Lower leg skin (tissue), 4 donors: ENCODE measurements at regions not wholly inside any gene's neighbourhood (a gene's known extent, or its start where the extent isn't known, plus 50 kb on each side); places are given as distances from the start of the nearest gene placed in this dataset.

Source experiments
- DNase-seq, 2 donors: peaks; one replicate each; pipeline ENCODE4 v3.0.0-alpha.2; 2019; ENCODE audit warnings: low spot score in 2 of 2
- H3K4me3 ChIP-seq: fragments of 200-600 bp; sonication (generic); 2 replicates; pipeline ENCODE4 v1.5.1; 2017; ENCODE audit warnings: mild to moderate bottlenecking, low read depth; ENCODE audit not compliant: poor library complexity, severe bottlenecking
- POLR2A ChIP-seq, 2 donors: fragments of 450-650 bp; IDR thresholded peaks; one replicate each; pipeline ENCODE4 v1.6.1; 2016 to 2017; ENCODE audit warnings: antibody characterized with exemption in 2 of 2, mild to moderate bottlenecking in 1 of 2, moderate library complexity in 1 of 2
- WGBS, 2 donors: methylation state at CpG; one replicate each; pipeline ENCODE4 v1.1.5; 2018; 5-methylcytosine and 5-hydroxymethylcytosine counted together
- intact Hi-C: fragments of 100-400 bp; cut with DNase I; formaldehyde crosslinking; loops from one replicate; pipeline ENCODE4 v1.15.0; 2023; ENCODE audit warnings: low total_unique reads
- TF ChIP-seq, protein P1 (sequence below), 3 donors: fragments of 450-650 bp; IDR thresholded peaks; one replicate each; pipeline ENCODE4 v1.5.1; 2016; ENCODE audit warnings: antibody characterized with exemption in 3 of 3, mild to moderate bottlenecking in 3 of 3, moderate library complexity in 2 of 3

DNA sequence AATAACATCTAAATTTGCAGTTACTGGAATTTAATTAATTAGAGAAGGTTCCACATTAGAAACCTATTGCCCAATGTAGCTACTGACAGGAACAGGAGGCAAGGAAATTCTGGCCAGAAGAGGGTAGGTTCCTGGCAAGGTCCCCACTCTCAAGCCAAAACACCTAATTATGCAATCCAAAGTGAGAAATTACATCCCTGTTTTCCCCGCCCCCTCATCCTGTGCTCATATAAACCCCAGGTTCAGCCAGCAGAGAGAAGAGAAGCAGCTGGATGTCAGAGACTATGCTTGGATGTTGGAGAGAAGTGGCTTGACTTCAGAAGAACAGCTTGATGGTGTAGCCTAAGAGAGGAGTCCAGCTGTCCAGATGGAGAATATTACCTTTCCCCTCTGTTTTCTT lies 951.3 kb upstream of the PRR20A start:
- WGBS, 2 donors, result 80 to 91% methylated on average over 1 of the region's 1 CpG
- H3K4me3 ChIP-seq, result no peak overlapping the region
- intact Hi-C loops, result no loop called here
- DNase-seq, result no peak
- TF ChIP-seq, protein P1, sequence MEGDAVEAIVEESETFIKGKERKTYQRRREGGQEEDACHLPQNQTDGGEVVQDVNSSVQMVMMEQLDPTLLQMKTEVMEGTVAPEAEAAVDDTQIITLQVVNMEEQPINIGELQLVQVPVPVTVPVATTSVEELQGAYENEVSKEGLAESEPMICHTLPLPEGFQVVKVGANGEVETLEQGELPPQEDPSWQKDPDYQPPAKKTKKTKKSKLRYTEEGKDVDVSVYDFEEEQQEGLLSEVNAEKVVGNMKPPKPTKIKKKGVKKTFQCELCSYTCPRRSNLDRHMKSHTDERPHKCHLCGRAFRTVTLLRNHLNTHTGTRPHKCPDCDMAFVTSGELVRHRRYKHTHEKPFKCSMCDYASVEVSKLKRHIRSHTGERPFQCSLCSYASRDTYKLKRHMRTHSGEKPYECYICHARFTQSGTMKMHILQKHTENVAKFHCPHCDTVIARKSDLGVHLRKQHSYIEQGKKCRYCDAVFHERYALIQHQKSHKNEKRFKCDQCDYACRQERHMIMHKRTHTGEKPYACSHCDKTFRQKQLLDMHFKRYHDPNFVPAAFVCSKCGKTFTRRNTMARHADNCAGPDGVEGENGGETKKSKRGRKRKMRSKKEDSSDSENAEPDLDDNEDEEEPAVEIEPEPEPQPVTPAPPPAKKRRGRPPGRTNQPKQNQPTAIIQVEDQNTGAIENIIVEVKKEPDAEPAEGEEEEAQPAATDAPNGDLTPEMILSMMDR (IDR thresholded peaks at IDR 0.05), result no peak
- no peak for TF ChIP-seq POLR2A (IDR thresholded peaks at IDR 0.05)

DNA sequence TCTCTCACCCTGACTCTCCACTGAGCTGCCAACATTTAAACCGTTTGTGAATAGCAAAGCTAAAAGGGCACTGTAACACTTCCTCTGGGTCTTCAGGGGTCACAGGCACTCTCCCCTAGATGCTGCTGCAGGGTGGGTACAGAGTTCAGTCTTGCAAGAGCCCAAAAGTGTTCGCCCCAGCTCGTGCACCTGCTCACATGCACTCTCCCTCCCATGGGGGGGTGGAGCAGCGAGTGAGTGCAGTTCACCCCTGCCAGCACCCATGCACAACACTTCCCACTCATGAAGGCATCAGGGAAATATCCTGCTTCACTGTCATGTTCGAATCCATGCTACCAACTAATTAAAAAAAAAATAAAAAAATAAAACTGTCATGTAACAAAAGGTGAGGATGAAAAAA lies 950.7 kb upstream of the PRR20A start:
- H3K4me3 ChIP-seq, result no peak overlapping the region
- 75 to 76% methylated on average over 5 of the region's 5 CpGs for WGBS, 2 donors
- no peak for DNase-seq
- TF ChIP-seq, protein P1 (IDR thresholded peaks at IDR 0.05), result no peak
- TF ChIP-seq POLR2A (IDR thresholded peaks at IDR 0.05), result no peak
- intact Hi-C loops, result no loop called here

DNA sequence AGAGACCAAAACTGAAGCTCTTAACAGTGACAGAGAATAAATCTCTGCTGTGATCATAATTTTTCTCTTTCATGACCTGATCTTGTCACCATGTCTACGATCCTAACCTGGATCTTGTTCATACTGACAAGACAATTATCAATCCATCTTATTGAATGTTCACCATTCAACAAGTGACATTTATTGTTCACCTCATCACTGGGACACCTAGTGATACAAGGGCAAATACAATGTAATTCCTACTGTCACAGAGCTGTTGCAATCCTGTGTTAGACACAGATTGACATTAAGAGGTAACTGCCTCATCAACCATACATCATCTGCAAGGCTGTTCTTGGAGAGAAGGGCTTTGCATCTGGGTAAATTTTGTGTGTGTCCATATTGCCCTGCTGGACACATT lies 942.4 kb upstream of the PRR20A start:
- DNase-seq, result no peak
- TF ChIP-seq POLR2A (IDR thresholded peaks at IDR 0.05), result no peak
- TF ChIP-seq, protein P1 (IDR thresholded peaks at IDR 0.05), result no peak
- intact Hi-C loops, result no loop called here
- no peak overlapping the region for H3K4me3 ChIP-seq
- 48 to 64% methylated on average over 1 of the region's 1 CpG for WGBS, 2 donors

DNA sequence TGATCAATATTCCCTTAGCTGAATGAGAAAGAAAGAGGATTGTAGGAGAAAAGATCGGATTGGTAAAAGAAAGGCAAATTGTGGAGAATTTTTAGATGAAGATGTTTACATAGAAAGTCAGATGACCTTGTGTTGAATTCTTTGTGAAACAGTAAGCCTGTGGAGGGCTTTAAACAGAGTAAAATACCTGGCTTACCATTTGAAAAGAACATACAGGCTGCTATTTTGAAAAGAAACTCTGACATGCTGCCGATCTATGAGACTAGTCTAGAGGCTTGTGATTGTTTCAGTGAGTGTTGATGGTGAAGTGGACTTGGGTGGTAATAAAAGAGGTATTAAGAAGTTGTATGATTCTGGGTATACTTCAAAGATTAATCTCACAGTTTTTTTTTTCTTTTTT lies 938.9 kb upstream of the PRR20A start:
- no peak for TF ChIP-seq POLR2A (IDR thresholded peaks at IDR 0.05)
- TF ChIP-seq, protein P1 (IDR thresholded peaks at IDR 0.05), result no peak
- intact Hi-C loops, result no loop called here
- 65 to 75% methylated on average over 2 of the region's 2 CpGs for WGBS, 2 donors
- no peak for DNase-seq
- no peak overlapping the region for H3K4me3 ChIP-seq

DNA sequence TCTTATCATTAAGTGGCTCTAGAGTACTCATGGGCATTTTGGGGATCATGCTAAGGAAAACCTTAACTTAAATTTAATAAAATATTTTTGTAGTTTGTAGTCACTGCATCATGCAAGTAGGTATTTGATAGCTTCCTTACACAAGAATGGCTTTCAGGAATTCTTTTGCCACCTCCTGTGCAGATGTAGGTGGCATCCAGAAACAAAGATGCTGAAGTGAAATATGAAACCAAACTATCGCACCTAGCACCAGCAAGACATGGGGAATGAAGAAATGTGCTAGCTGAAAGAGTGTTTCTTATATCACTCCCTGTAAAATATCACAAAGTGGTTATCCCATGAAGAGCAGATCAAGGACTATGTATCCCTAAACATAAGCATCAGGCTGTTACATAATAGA lies 924.5 kb upstream of the PRR20A start:
- intact Hi-C loops, result no loop called here
- TF ChIP-seq, protein P1 (IDR thresholded peaks at IDR 0.05), result no peak
- no peak for TF ChIP-seq POLR2A (IDR thresholded peaks at IDR 0.05)
- 76 to 89% methylated on average over 1 of the region's 1 CpG for WGBS, 2 donors
- DNase-seq, result no peak
- no peak overlapping the region for H3K4me3 ChIP-seq

DNA sequence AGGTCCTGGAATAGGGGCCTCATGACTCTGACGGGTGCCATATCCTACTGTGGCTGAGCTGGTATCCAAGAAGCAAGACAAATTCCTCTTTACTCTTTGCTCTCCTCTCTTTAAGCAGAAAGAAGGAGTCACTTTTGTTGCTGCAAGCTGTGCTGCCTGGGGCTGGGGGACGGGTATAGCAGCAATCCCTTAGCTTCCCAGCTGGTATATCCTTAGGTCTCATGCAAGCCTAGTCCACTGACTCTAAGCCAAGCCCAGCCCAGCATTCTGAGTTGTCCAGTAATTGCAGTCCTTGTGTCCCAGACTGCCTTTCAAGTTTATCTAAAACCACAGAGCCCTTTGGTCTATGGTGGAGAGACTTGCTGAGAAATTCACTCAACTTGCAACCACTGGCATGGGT lies 893.0 kb upstream of the PRR20A start:
- TF ChIP-seq, protein P1 (IDR thresholded peaks at IDR 0.05), result no peak
- no peak for TF ChIP-seq POLR2A (IDR thresholded peaks at IDR 0.05)
- H3K4me3 ChIP-seq, result no peak overlapping the region
- intact Hi-C loops, result no loop called here
- DNase-seq, result no peak
- 76 to 82% methylated on average over 2 of the region's 2 CpGs for WGBS, 2 donors
